ENCODE measurements at regions not wholly inside any gene's neighbourhood (a gene's known extent, or its start where the extent isn't known, plus 50 kb on each side); places are given as distances from the start of the nearest gene placed in this dataset.

- TF ChIP-seq, protein P1, sequence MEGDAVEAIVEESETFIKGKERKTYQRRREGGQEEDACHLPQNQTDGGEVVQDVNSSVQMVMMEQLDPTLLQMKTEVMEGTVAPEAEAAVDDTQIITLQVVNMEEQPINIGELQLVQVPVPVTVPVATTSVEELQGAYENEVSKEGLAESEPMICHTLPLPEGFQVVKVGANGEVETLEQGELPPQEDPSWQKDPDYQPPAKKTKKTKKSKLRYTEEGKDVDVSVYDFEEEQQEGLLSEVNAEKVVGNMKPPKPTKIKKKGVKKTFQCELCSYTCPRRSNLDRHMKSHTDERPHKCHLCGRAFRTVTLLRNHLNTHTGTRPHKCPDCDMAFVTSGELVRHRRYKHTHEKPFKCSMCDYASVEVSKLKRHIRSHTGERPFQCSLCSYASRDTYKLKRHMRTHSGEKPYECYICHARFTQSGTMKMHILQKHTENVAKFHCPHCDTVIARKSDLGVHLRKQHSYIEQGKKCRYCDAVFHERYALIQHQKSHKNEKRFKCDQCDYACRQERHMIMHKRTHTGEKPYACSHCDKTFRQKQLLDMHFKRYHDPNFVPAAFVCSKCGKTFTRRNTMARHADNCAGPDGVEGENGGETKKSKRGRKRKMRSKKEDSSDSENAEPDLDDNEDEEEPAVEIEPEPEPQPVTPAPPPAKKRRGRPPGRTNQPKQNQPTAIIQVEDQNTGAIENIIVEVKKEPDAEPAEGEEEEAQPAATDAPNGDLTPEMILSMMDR (conservative IDR thresholded peaks at IDR 0.05): no peak
- no peak for TF ChIP-seq ZFX (IDR thresholded peaks at IDR 0.05)
Measured at GRCh38 chr7:24464861-24465260, 108.4 kb upstream of the PALS2 start.

Measured in C4-2B (cell line).